Lower leg skin (tissue), 4 donors: ENCODE measurements at regions not wholly inside any gene's neighbourhood (a gene's known extent, or its start where the extent isn't known, plus 50 kb on each side); places are given as distances from the start of the nearest gene placed in this dataset.

Experiments used
- DNase-seq, 2 donors: peaks; one replicate each; pipeline ENCODE4 v3.0.0-alpha.2; 2019; ENCODE audit warnings: low spot score in 2 of 2
- H3K4me3 ChIP-seq: fragments of 200-600 bp; sonication (generic); 2 replicates; pipeline ENCODE4 v1.5.1; 2017; ENCODE audit warnings: mild to moderate bottlenecking, low read depth; ENCODE audit not compliant: poor library complexity, severe bottlenecking
- CTCF ChIP-seq, 3 donors: fragments of 450-650 bp; IDR thresholded peaks; one replicate each; pipeline ENCODE4 v1.5.1; 2016; ENCODE audit warnings: antibody characterized with exemption in 3 of 3, mild to moderate bottlenecking in 3 of 3, moderate library complexity in 2 of 3
- POLR2A ChIP-seq, 2 donors: fragments of 450-650 bp; IDR thresholded peaks; one replicate each; pipeline ENCODE4 v1.6.1; 2016 to 2017; ENCODE audit warnings: antibody characterized with exemption in 2 of 2, mild to moderate bottlenecking in 1 of 2, moderate library complexity in 1 of 2
- WGBS, 2 donors: methylation state at CpG; one replicate each; pipeline ENCODE4 v1.1.5; 2018; 5-methylcytosine and 5-hydroxymethylcytosine counted together
- intact Hi-C: fragments of 100-400 bp; cut with DNase I; formaldehyde crosslinking; loops from one replicate; pipeline ENCODE4 v1.15.0; 2023; ENCODE audit warnings: low total_unique reads

- intact Hi-C loops: no loop called here
- WGBS, 2 donors: 75% methylated on average over 10 of the region's 10 CpGs
- DNase-seq: no peak
- no peak for TF ChIP-seq POLR2A (IDR thresholded peaks at IDR 0.05)
- no peak overlapping the region for H3K4me3 ChIP-seq
These were observed 52.4 kb upstream of the CDC42BPA start for GRCh38 chr1:227370533-227371254.

GRCh38 chr1:227369102-227369760, 50.9 kb upstream of the CDC42BPA start:
- H3K4me3 ChIP-seq: no peak overlapping the region
- TF ChIP-seq CTCF (IDR thresholded peaks at IDR 0.05) (no peak), POLR2A (IDR thresholded peaks at IDR 0.05) (no peak)
- intact Hi-C loops: no loop called here
- WGBS, 2 donors: 69 to 71% methylated on average over 6 of the region's 6 CpGs
- no peak for DNase-seq
